ENCODE measurements at regions not wholly inside any gene's neighbourhood (a gene's known extent, or its start where the extent isn't known, plus 50 kb on each side); places are given as distances from the start of the nearest gene placed in this dataset.

- TF ChIP-seq CTCF (IDR thresholded peaks at IDR 0.05; ENCODE audit: insufficient read depth, low read length, poor library complexity, severe bottlenecking) (no peak), EZH2phosphoT487 (conservative IDR thresholded peaks at IDR 0.05; ENCODE audit: low read length) (no peak)
Measured at GRCh38 chr18:38900445-38900844, 1334.8 kb upstream of the CELF4 start.

Measured in SU-DHL-6 (cell line).